ENCODE measurements at regions not wholly inside any gene's neighbourhood (a gene's known extent, or its start where the extent isn't known, plus 50 kb on each side); places are given as distances from the start of the nearest gene placed in this dataset.

DNA sequence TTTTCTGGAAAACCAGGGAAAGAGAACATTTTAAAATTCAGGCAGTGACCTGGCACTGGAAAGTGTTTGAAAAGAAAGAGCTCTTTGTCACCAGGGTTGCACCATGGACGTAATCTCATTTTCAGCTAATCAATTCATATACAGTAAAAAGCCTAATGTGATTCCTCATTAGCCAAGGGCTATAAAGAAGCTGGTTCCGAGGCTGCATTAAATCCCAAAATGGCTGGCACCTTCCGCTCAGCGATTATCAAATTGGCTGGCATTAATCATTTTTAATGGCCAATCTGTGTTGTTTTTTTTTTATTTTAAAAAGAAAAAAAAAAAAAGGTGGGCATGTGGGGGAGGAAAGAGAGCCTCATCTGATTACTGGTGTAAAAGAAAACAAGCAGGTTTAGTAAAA lies 341.4 kb downstream of the RAB28 start:
- no peak for TF ChIP-seq TAF1 (IDR thresholded peaks at IDR 0.05; ENCODE audit: control insufficient read depth, extremely low read depth, insufficient read depth, low read length, severe bottlenecking)
- no peak for TF ChIP-seq ZNF551 (CRISPR knock-in tag; IDR thresholded peaks at IDR 0.05)
- TF ChIP-seq, protein P1, sequence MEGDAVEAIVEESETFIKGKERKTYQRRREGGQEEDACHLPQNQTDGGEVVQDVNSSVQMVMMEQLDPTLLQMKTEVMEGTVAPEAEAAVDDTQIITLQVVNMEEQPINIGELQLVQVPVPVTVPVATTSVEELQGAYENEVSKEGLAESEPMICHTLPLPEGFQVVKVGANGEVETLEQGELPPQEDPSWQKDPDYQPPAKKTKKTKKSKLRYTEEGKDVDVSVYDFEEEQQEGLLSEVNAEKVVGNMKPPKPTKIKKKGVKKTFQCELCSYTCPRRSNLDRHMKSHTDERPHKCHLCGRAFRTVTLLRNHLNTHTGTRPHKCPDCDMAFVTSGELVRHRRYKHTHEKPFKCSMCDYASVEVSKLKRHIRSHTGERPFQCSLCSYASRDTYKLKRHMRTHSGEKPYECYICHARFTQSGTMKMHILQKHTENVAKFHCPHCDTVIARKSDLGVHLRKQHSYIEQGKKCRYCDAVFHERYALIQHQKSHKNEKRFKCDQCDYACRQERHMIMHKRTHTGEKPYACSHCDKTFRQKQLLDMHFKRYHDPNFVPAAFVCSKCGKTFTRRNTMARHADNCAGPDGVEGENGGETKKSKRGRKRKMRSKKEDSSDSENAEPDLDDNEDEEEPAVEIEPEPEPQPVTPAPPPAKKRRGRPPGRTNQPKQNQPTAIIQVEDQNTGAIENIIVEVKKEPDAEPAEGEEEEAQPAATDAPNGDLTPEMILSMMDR (IDR thresholded peaks at IDR 0.05 in 2 of 3, conservative IDR thresholded peaks at IDR 0.05 in 1 of 3; ENCODE audit: insufficient read depth in 2 of 3, low read depth in 1 of 3, low read length in 3 of 3), result no peak
- TF ChIP-seq FOXP4 (CRISPR knock-in tag; IDR thresholded peaks at IDR 0.05; ENCODE audit: borderline replicate concordance), result no peak
- TF ChIP-seq SRSF3 (IDR thresholded peaks at IDR 0.05; ENCODE audit: insufficient read depth, low read length), result no peak
- TF ChIP-seq SAFB2 (IDR thresholded peaks at IDR 0.05; ENCODE audit: borderline replicate concordance, low read depth, low read length, severe bottlenecking), result no peak
- no peak for TF ChIP-seq CTBP1 (IDR thresholded peaks at IDR 0.05; ENCODE audit: borderline replicate concordance)

All from K562 (cell line).